Epithelial cell of esophagus (primary cell): ENCODE measurements at regions not wholly inside any gene's neighbourhood (a gene's known extent, or its start where the extent isn't known, plus 50 kb on each side); places are given as distances from the start of the nearest gene placed in this dataset.

Experiments
- DNase-seq: peaks from one replicate; pipeline ENCODE4 v3.0.0; 2010; ENCODE audit warnings: low read depth
- H3K4me3 ChIP-seq: 2 replicates; pipeline ENCODE4 v1.5.1; 2011; ENCODE audit warnings: mild to moderate bottlenecking, low read length, control low read depth
- CTCF ChIP-seq: IDR thresholded peaks from 2 replicates; pipeline ENCODE4 v1.5.1; 2011; ENCODE audit warnings: low read depth, mild to moderate bottlenecking, low read length, control low read depth, inconsistent platforms; ENCODE audit not compliant: insufficient read depth; ENCODE audit errors: missing control alignments

- H3K4me3 ChIP-seq, result no peak overlapping the region
- TF ChIP-seq CTCF, result no peak
Measured at GRCh38 chr1:9426291-9426711, 113.0 kb upstream of the SLC25A33 start.

DNA sequence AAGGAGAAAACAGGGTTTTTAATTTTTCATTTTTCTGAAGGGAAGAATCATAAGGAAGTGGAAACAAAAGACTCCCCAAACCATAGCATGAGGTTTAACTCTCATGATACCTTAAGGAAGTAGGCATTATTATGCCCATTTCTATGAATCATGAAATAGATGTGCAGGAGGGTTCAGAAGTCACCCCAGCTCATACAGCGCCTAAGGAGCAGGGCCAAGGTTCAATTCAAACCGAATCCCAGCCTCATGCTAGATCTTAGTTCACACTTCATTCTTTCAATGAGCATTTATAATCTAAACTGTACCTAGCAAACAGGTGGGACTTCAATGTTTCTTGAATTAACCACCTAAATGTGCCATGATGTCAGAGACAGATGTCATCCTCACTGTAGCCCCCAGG, 111.9 kb upstream of the SLC25A33 start:
- no peak for TF ChIP-seq CTCF
- H3K4me3 ChIP-seq, result no peak overlapping the region
- no peak for DNase-seq

More at GRCh38 chr1:9426291-9426711, 113.0 kb upstream of the SLC25A33 start:
- no peak for DNase-seq

DNA sequence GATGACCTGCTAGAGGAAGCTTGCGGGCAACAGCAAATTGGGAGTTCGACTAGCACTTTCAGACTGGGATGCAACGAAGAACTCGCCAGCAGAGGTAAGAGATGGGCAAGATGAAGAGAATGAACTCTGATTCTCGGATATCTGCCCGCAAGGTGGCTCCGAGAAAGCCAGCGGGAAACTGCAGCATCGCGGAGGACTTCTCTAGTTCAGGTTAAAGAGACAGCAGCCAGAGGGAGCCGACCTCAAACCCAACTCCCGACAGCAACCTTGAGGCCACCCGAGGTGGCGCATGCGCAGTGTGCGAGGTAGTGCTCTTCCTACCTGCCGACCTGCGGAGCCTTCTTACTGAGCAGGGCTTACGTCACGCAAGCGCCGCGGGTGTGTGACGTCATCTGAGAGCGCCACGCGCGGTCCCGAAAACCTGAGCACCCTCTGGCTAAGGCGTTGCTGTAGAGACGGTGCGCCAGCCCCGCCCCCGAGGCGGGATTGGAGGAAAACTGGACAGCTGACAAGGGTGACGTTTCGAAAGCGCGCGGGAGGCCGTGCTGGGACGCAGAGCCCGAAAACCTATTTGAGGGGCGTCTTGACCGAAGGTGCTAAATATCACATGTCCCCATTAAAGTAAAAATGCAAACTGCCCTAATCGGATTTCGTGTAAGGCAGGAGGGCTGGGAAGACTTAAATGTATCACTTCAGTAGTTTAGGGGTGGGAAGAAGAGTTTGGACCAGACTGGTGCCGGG, 110.5 kb upstream of the SLC25A33 start:
- no peak for TF ChIP-seq CTCF
- H3K4me3 ChIP-seq, result peak overlapping the region; percentile 84
- DNase-seq, result peak; percentile 100

GRCh38 chr1:9429342-9429711, 109.9 kb upstream of the SLC25A33 start:
- TF ChIP-seq CTCF, result no peak
- no peak for DNase-seq
- H3K4me3 ChIP-seq, result peak overlapping the region; percentile 84

- no peak for DNase-seq
Measured at GRCh38 chr1:9434247-9435152, 104.8 kb upstream of the SLC25A33 start.

GRCh38 chr1:9435153-9435636, 104.1 kb upstream of the SLC25A33 start:
- DNase-seq, result peak; percentile 40
- H3K4me3 ChIP-seq, result no peak overlapping the region
- no peak for TF ChIP-seq CTCF

More at GRCh38 chr1:9434247-9435152, 104.8 kb upstream of the SLC25A33 start:
- no peak overlapping the region for H3K4me3 ChIP-seq
- no peak for TF ChIP-seq CTCF
